ENCODE measurements at regions not wholly inside any gene's neighbourhood (a gene's known extent, or its start where the extent isn't known, plus 50 kb on each side); places are given as distances from the start of the nearest gene placed in this dataset.

- TF ChIP-seq CTCF (IDR thresholded peaks at IDR 0.05), result no peak
- TF ChIP-seq ZFX (IDR thresholded peaks at IDR 0.05; ENCODE audit: borderline replicate concordance), result no peak
These were observed 201.4 kb upstream of the BRINP3 start for GRCh38 chr1:190679044-190679443.

Data from 22Rv1 (cell line).